ENCODE measurements at regions not wholly inside any gene's neighbourhood (a gene's known extent, or its start where the extent isn't known, plus 50 kb on each side); places are given as distances from the start of the nearest gene placed in this dataset.

DNA sequence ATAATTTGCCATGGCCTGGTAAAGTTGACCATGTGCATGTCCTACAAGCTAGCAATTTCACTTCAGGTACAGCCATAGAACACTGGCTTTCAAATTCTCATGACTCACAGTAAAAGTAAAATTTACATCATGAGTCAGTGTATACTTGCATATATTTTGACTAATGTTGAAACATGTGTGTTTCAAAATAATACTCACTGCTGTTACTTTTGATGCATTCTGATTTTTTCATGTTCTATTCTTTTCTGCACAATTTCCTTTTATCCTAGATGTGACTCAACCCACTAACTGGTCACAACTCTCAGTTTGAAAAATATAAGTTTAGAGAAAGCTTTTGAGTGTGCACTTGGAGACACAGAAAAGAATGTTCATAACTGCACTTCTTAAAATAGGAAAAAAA, 365.7 kb downstream of the FGF13 start:
- H3K4ac ChIP-seq (replicated peaks; ENCODE audit: insufficient read length, low read depth, low read length), result no peak overlapping the region
- no peak overlapping the region for H2AFZ ChIP-seq (ENCODE audit: low read length)
- no peaks in the 10 kb centered on the region for H3K79me1 ChIP-seq (ENCODE audit: low read depth, low read length)
- no peak overlapping the region for H3K4me2 ChIP-seq (ENCODE audit: insufficient read depth in 1 of 2, low read depth in 2 of 2, low read length in 2 of 2)
- H2BK15ac ChIP-seq (ENCODE audit: low read length), result no peak overlapping the region
- H4K5ac ChIP-seq (ENCODE audit: insufficient read length, low read depth, low read length), result no peak overlapping the region
- H2BK120ac ChIP-seq (replicated peaks; ENCODE audit: low read depth, low read length), result no peak overlapping the region
- H2AK5ac ChIP-seq (ENCODE audit: low read depth, low read length), result no peak overlapping the region
- no peak overlapping the region for H3K23ac ChIP-seq (ENCODE audit: insufficient read length)
- H3K14ac ChIP-seq (ENCODE audit: insufficient read length), result no peak overlapping the region
- TF ChIP-seq RAD21 (IDR thresholded peaks at IDR 0.05 in 1 of 2, conservative IDR thresholded peaks at IDR 0.05 in 1 of 2; ENCODE audit: low read depth in 2 of 2, low read length in 2 of 2), result no peak
- no peak for TF ChIP-seq EP300 (IDR thresholded peaks at IDR 0.05; ENCODE audit: borderline replicate concordance in 1 of 2, low read depth in 2 of 2, low read length in 2 of 2)
- TF ChIP-seq SP2 (IDR thresholded peaks at IDR 0.05; ENCODE audit: low read length), result no peak
- TF ChIP-seq KDM4A (IDR thresholded peaks at IDR 0.05; ENCODE audit: low read depth, low read length, severe bottlenecking), result no peak
- no peak for TF ChIP-seq KDM1A (IDR thresholded peaks at IDR 0.05; ENCODE audit: borderline replicate concordance, low read length)
- TF ChIP-seq, protein P1, sequence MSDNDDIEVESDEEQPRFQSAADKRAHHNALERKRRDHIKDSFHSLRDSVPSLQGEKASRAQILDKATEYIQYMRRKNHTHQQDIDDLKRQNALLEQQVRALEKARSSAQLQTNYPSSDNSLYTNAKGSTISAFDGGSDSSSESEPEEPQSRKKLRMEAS (IDR thresholded peaks at IDR 0.05), result no peak
- TF ChIP-seq CTBP2 (IDR thresholded peaks at IDR 0.05; ENCODE audit: borderline replicate concordance, insufficient read depth, insufficient read length, low read length), result no peak
- TF ChIP-seq, protein P2, sequence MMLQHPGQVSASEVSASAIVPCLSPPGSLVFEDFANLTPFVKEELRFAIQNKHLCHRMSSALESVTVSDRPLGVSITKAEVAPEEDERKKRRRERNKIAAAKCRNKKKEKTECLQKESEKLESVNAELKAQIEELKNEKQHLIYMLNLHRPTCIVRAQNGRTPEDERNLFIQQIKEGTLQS (IDR thresholded peaks at IDR 0.05; ENCODE audit: insufficient read depth, low read depth, low read length), result no peak
- no peak for TF ChIP-seq RXRA (IDR thresholded peaks at IDR 0.05; ENCODE audit: insufficient read depth, low read depth, low read length)
- no peak for TF ChIP-seq ASH2L (IDR thresholded peaks at IDR 0.05; ENCODE audit: low read length)
- no peak for TF ChIP-seq SRF (IDR thresholded peaks at IDR 0.05; ENCODE audit: low read depth, low read length)
- TF ChIP-seq CHD1 (IDR thresholded peaks at IDR 0.05; ENCODE audit: low read depth, low read length), result no peak
- TF ChIP-seq CHD2 (IDR thresholded peaks at IDR 0.05; ENCODE audit: low read length), result no peak
- no peak for TF ChIP-seq TEAD4 (IDR thresholded peaks at IDR 0.05; ENCODE audit: low read depth, low read length)
- no peak for TF ChIP-seq POLR2A (IDR thresholded peaks at IDR 0.05; ENCODE audit: control extremely low read depth in 1 of 2, low read depth in 2 of 2, low read length in 2 of 2)
- H3K4me3 ChIP-seq (ENCODE audit: extremely low read depth in 1 of 4, insufficient read depth in 2 of 4, low read depth in 3 of 4, low read length in 4 of 4), result no peak overlapping the region
- no peaks in the 10 kb centered on the region for H3K9me3 ChIP-seq (ENCODE audit: insufficient read depth in 2 of 2, low read depth in 1 of 2, low read length in 1 of 2)
- H3K79me2 ChIP-seq (ENCODE audit: control insufficient read depth in 1 of 2, insufficient read depth in 2 of 2, low read length in 2 of 2), result no peaks in the 10 kb centered on the region
- H4K91ac ChIP-seq (replicated peaks; ENCODE audit: insufficient read length, low read length), result no peak overlapping the region
- ChIA-PET CTCF (ENCODE audit: partially characterized antibody) (no interaction called here), POLR2A (ENCODE audit: partially characterized antibody) (no interaction called here)
- H3K18ac ChIP-seq (ENCODE audit: extremely low read depth, low read length), result no peak overlapping the region
- H3K27me3 ChIP-seq (replicated peaks in 1 of 4; ENCODE audit: control insufficient read depth in 3 of 4, extremely low read depth in 1 of 4, insufficient read depth in 3 of 4, low read length in 3 of 4), result no peaks in the 10 kb centered on the region
- H2BK5ac ChIP-seq (ENCODE audit: low read depth, low read length), result no peak overlapping the region
- DNase-seq (ENCODE audit: low read depth in 1 of 2, low spot score in 2 of 2) (no peak), FAIRE-seq (no peak)
- H2BK12ac ChIP-seq (ENCODE audit: low read depth, low read length), result no peak overlapping the region
- H2BK20ac ChIP-seq (ENCODE audit: low read length), result no peak overlapping the region
- no peak overlapping the region for H4K8ac ChIP-seq (ENCODE audit: extremely low read depth, insufficient read depth, low read length)
- H3K27ac ChIP-seq (ENCODE audit: low read depth, low read length), result no peak overlapping the region
- H3K9ac ChIP-seq (replicated peaks in 1 of 4; ENCODE audit: extremely low read depth in 1 of 4, low read depth in 3 of 4, low read length in 3 of 4), result no peak overlapping the region
- no peaks in the 10 kb centered on the region for H3K36me3 ChIP-seq (ENCODE audit: control insufficient read depth in 2 of 4, insufficient read depth in 4 of 4, low read length in 3 of 4)
- no peaks in the 10 kb centered on the region for H3K4me1 ChIP-seq (replicated peaks in 1 of 4; ENCODE audit: control insufficient read depth in 3 of 4, insufficient read depth in 4 of 4, low read length in 3 of 4)
- H4K20me1 ChIP-seq (replicated peaks in 1 of 2; ENCODE audit: control insufficient read depth in 1 of 2, insufficient read depth in 2 of 2, low read length in 2 of 2), result no peaks in the 10 kb centered on the region
- H3K56ac ChIP-seq (replicated peaks; ENCODE audit: insufficient read length, low read depth, low read length), result no peak overlapping the region
- H3K23me2 ChIP-seq (ENCODE audit: low read depth, low read length), result no peaks in the 10 kb centered on the region
